ENCODE measurements at regions not wholly inside any gene's neighbourhood (a gene's known extent, or its start where the extent isn't known, plus 50 kb on each side); places are given as distances from the start of the nearest gene placed in this dataset.

DNA sequence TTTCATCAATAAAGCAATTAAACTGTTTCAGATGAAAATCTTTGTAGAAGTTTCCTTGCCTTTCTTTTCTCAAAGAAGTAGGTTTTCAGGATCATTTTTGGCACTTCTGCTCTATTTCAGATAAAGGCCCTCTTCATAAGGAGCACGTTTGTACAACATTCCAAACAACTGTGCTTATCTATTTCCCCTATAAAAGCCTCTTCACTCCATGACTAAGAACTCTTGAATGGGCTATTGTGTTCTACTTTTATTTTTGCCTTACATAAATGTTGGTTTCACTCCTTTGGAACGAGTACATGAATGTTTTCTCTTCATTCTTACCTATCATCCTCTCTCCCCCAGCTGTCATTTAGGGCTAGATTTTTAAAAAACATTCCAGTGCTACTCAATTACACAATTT lies 288.0 kb upstream of the PPP1R2C start:
- ATAC-seq: no peak
- TF ChIP-seq ARNTL (CRISPR knock-in tag; IDR thresholded peaks at IDR 0.05; ENCODE audit: borderline replicate concordance, low read depth): no peak
- TF ChIP-seq, protein P1, sequence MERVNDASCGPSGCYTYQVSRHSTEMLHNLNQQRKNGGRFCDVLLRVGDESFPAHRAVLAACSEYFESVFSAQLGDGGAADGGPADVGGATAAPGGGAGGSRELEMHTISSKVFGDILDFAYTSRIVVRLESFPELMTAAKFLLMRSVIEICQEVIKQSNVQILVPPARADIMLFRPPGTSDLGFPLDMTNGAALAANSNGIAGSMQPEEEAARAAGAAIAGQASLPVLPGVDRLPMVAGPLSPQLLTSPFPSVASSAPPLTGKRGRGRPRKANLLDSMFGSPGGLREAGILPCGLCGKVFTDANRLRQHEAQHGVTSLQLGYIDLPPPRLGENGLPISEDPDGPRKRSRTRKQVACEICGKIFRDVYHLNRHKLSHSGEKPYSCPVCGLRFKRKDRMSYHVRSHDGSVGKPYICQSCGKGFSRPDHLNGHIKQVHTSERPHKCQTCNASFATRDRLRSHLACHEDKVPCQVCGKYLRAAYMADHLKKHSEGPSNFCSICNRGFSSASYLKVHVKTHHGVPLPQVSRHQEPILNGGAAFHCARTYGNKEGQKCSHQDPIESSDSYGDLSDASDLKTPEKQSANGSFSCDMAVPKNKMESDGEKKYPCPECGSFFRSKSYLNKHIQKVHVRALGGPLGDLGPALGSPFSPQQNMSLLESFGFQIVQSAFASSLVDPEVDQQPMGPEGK (CRISPR knock-in tag; IDR thresholded peaks at IDR 0.05; ENCODE audit: borderline replicate concordance): no peak
- TF ChIP-seq, protein P2, sequence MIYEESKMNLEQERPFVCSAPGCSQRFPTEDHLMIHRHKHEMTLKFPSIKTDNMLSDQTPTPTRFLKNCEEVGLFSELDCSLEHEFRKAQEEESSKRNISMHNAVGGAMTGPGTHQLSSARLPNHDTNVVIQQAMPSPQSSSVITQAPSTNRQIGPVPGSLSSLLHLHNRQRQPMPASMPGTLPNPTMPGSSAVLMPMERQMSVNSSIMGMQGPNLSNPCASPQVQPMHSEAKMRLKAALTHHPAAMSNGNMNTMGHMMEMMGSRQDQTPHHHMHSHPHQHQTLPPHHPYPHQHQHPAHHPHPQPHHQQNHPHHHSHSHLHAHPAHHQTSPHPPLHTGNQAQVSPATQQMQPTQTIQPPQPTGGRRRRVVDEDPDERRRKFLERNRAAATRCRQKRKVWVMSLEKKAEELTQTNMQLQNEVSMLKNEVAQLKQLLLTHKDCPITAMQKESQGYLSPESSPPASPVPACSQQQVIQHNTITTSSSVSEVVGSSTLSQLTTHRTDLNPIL (CRISPR knock-in tag; IDR thresholded peaks at IDR 0.05; ENCODE audit: low read depth): no peak
- no peak for TF ChIP-seq ZFP3 (CRISPR knock-in tag; IDR thresholded peaks at IDR 0.05)
- TF ChIP-seq CSDC2 (CRISPR knock-in tag; IDR thresholded peaks at IDR 0.05): no peak
- no peak for TF ChIP-seq BACH2 (CRISPR knock-in tag; IDR thresholded peaks at IDR 0.05; ENCODE audit: borderline replicate concordance)
- no peak for TF ChIP-seq GLIS3 (CRISPR knock-in tag; IDR thresholded peaks at IDR 0.05)
- no peak for TF ChIP-seq PPARA (CRISPR knock-in tag; IDR thresholded peaks at IDR 0.05; ENCODE audit: borderline replicate concordance)
- TF ChIP-seq, protein P3, sequence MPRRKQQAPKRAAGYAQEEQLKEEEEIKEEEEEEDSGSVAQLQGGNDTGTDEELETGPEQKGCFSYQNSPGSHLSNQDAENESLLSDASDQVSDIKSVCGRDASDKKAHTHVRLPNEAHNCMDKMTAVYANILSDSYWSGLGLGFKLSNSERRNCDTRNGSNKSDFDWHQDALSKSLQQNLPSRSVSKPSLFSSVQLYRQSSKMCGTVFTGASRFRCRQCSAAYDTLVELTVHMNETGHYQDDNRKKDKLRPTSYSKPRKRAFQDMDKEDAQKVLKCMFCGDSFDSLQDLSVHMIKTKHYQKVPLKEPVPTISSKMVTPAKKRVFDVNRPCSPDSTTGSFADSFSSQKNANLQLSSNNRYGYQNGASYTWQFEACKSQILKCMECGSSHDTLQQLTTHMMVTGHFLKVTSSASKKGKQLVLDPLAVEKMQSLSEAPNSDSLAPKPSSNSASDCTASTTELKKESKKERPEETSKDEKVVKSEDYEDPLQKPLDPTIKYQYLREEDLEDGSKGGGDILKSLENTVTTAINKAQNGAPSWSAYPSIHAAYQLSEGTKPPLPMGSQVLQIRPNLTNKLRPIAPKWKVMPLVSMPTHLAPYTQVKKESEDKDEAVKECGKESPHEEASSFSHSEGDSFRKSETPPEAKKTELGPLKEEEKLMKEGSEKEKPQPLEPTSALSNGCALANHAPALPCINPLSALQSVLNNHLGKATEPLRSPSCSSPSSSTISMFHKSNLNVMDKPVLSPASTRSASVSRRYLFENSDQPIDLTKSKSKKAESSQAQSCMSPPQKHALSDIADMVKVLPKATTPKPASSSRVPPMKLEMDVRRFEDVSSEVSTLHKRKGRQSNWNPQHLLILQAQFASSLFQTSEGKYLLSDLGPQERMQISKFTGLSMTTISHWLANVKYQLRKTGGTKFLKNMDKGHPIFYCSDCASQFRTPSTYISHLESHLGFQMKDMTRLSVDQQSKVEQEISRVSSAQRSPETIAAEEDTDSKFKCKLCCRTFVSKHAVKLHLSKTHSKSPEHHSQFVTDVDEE (CRISPR knock-in tag; IDR thresholded peaks at IDR 0.05): no peak

DNA sequence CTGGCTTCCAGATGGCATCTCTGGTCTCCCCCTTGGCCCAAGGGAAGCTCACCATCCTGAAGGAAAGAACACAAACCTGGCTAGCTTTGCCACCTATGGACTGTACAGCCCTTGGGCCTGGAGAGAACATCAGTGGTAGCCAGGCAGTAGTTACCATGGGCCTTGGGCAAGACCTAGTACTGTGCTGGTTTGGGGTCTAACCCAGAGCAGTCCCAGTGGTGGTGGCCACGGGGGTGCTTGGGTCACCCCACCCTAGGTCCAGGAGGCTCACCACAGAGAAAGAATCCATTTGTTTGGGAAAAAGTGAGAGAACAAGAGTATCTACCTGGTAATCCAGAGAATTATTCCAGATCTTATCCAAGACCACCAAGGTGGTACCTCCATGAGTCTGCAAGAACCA lies 290.7 kb upstream of the PPP1R2C start:
- ATAC-seq: no peak
- no peak for TF ChIP-seq ZC3H10 (CRISPR knock-in tag; IDR thresholded peaks at IDR 0.05)
- TF ChIP-seq ZFP30 (CRISPR knock-in tag; IDR thresholded peaks at IDR 0.05): no peak
- TF ChIP-seq, protein P3 (CRISPR knock-in tag; IDR thresholded peaks at IDR 0.05): no peak
- TF ChIP-seq, protein P1 (CRISPR knock-in tag; IDR thresholded peaks at IDR 0.05; ENCODE audit: borderline replicate concordance): no peak
- TF ChIP-seq RARB (CRISPR knock-in tag; IDR thresholded peaks at IDR 0.05): no peak
- TF ChIP-seq ESRRG (CRISPR knock-in tag; IDR thresholded peaks at IDR 0.05): no peak
- TF ChIP-seq OSR1 (CRISPR knock-in tag; IDR thresholded peaks at IDR 0.05): no peak
- TF ChIP-seq ZNF8 (CRISPR knock-in tag; IDR thresholded peaks at IDR 0.05): no peak
- no peak for TF ChIP-seq ARNTL (CRISPR knock-in tag; IDR thresholded peaks at IDR 0.05; ENCODE audit: borderline replicate concordance, low read depth)

DNA sequence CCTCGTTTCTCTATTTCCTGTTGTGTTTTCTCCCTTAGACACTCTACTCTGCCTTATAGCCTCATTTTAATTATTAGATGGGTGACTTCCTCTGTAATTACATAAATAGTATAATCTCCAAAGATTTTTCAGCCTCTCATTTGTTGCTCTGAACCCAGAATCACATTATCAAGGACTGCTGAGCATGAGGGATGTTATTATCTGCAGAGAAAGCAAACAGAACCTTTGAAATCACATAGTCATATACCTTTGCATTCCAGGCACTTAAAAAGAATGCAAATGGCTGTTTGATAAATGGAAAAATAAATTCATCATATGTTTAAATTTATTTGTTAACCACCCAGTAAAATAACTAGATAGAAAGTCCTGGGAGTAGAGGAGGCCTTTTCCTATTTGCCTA lies 305.1 kb upstream of the PPP1R2C start:
- ATAC-seq: no peak
- TF ChIP-seq, protein P4, sequence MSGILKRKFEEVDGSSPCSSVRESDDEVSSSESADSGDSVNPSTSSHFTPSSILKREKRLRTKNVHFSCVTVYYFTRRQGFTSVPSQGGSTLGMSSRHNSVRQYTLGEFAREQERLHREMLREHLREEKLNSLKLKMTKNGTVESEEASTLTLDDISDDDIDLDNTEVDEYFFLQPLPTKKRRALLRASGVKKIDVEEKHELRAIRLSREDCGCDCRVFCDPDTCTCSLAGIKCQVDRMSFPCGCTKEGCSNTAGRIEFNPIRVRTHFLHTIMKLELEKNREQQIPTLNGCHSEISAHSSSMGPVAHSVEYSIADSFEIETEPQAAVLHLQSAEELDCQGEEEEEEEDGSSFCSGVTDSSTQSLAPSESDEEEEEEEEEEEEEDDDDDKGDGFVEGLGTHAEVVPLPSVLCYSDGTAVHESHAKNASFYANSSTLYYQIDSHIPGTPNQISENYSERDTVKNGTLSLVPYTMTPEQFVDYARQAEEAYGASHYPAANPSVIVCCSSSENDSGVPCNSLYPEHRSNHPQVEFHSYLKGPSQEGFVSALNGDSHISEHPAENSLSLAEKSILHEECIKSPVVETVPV (CRISPR knock-in tag; IDR thresholded peaks at IDR 0.05): no peak
- TF ChIP-seq, protein P5, sequence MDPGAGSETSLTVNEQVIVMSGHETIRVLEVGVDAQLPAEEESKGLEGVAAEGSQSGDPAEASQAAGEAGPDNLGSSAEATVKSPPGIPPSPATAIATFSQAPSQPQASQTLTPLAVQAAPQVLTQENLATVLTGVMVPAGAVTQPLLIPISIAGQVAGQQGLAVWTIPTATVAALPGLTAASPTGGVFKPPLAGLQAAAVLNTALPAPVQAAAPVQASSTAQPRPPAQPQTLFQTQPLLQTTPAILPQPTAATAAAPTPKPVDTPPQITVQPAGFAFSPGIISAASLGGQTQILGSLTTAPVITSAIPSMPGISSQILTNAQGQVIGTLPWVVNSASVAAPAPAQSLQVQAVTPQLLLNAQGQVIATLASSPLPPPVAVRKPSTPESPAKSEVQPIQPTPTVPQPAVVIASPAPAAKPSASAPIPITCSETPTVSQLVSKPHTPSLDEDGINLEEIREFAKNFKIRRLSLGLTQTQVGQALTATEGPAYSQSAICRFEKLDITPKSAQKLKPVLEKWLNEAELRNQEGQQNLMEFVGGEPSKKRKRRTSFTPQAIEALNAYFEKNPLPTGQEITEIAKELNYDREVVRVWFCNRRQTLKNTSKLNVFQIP (CRISPR knock-in tag; IDR thresholded peaks at IDR 0.05; ENCODE audit: borderline replicate concordance, low read depth): no peak
- TF ChIP-seq GLIS3 (CRISPR knock-in tag; IDR thresholded peaks at IDR 0.05) (no peak), ARNTL (CRISPR knock-in tag; IDR thresholded peaks at IDR 0.05; ENCODE audit: borderline replicate concordance, low read depth) (no peak), ZNF70 (CRISPR knock-in tag; IDR thresholded peaks at IDR 0.05) (no peak)
- TF ChIP-seq, protein P2 (CRISPR knock-in tag; IDR thresholded peaks at IDR 0.05; ENCODE audit: low read depth): no peak
